MCF 10A (cell line): ENCODE measurements at regions not wholly inside any gene's neighbourhood (a gene's known extent, or its start where the extent isn't known, plus 50 kb on each side); places are given as distances from the start of the nearest gene placed in this dataset.

Experiments
- BruUV-seq: library from RNA; stranded (reverse); fragments of 400-500 nt; replicated peaks from 2 replicates; lab custom pipeline; 2021; lab: Mats Ljungman, UMichigan
- CTCF ChIA-PET: fragments of 300-600 bp; sonication (Branson Sonifier 250); formaldehyde crosslinking; extraction: SDS; loops from one replicate; lab custom pipeline; 2021; ENCODE audit warnings: antibody characterized with exemption, inconsistent platforms; lab: Yijun Ruan, JAX
- POLR2A ChIA-PET: fragments of 300-600, 350-650 bp; sonication (Branson Sonifier 250); formaldehyde crosslinking; extraction: SDS; loops from one replicate; lab custom pipeline; 2020; ENCODE audit warnings: antibody characterized with exemption, inconsistent platforms; lab: Yijun Ruan, JAX
- DNase-seq: peaks from one replicate; pipeline ENCODE4 v3.0.0-alpha.2; 2018; ENCODE audit not compliant: unreplicated experiment
- H3K27ac Mint-ChIP-seq: one replicate; pipeline ENCODE4 v1.8.0; 2022; ENCODE audit warnings: mild to moderate bottlenecking, low read depth, mixed read lengths; ENCODE audit not compliant: unreplicated experiment
- H3K27me3 Mint-ChIP-seq: one replicate; pipeline ENCODE4 v1.8.0; 2022; ENCODE audit warnings: mixed read lengths; ENCODE audit not compliant: insufficient read depth, unreplicated experiment
- H3K36me3 Mint-ChIP-seq: one replicate; pipeline ENCODE4 v1.8.0; 2022; ENCODE audit warnings: mild to moderate bottlenecking, moderate library complexity, mixed read lengths; ENCODE audit not compliant: insufficient read depth, unreplicated experiment
- H3K4me1 Mint-ChIP-seq: one replicate; pipeline ENCODE4 v1.8.0; 2022; ENCODE audit warnings: mixed read lengths; ENCODE audit not compliant: insufficient read depth, unreplicated experiment
- H3K4me3 Mint-ChIP-seq: one replicate; pipeline ENCODE4 v1.8.0; 2022; ENCODE audit warnings: mild to moderate bottlenecking, moderate library complexity, mixed read lengths; ENCODE audit not compliant: unreplicated experiment
- H3K9me3 Mint-ChIP-seq: one replicate; pipeline ENCODE4 v1.8.0; 2022; ENCODE audit warnings: mixed read lengths; ENCODE audit not compliant: unreplicated experiment
- intact Hi-C: fragments of 100-400 bp; cut with micrococcal nuclease; formaldehyde crosslinking; loops from 2 replicates; pipeline ENCODE4 v1.14.1; 2022
- TF ChIP-seq, protein P1 (sequence below): fragments of 200-600 bp; IDR thresholded peaks from one replicate; pipeline ENCODE4 v1.8.0; 2022; ENCODE audit warnings: antibody characterized with exemption, mild to moderate bottlenecking; ENCODE audit not compliant: unreplicated experiment

- Mint-ChIP-seq H3K27me3 (peaks cover 18% of the 10 kb centered on the region), H3K9me3 (peaks cover under 1% of the 10 kb centered on the region), H3K27ac (no peak overlapping the region), H3K4me1 (no peaks in the 10 kb centered on the region), H3K4me3 (no peak overlapping the region), H3K36me3 (no peaks in the 10 kb centered on the region)
- no TSS peak for BruUV-seq
- CTCF ChIA-PET: interaction anchor here (0.7 kb wide), 1 partner anchor 12 kb away, joined by 3 read pairs; no protein-coding TSS in a partner anchor
- TF ChIP-seq, protein P1, sequence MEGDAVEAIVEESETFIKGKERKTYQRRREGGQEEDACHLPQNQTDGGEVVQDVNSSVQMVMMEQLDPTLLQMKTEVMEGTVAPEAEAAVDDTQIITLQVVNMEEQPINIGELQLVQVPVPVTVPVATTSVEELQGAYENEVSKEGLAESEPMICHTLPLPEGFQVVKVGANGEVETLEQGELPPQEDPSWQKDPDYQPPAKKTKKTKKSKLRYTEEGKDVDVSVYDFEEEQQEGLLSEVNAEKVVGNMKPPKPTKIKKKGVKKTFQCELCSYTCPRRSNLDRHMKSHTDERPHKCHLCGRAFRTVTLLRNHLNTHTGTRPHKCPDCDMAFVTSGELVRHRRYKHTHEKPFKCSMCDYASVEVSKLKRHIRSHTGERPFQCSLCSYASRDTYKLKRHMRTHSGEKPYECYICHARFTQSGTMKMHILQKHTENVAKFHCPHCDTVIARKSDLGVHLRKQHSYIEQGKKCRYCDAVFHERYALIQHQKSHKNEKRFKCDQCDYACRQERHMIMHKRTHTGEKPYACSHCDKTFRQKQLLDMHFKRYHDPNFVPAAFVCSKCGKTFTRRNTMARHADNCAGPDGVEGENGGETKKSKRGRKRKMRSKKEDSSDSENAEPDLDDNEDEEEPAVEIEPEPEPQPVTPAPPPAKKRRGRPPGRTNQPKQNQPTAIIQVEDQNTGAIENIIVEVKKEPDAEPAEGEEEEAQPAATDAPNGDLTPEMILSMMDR: no peak
- intact Hi-C loops: no loop called here
- no peak for DNase-seq
- POLR2A ChIA-PET: no interaction called here
These were observed 87.2 kb upstream of the CTBP2 start for GRCh38 chr10:125247576-125247975.

DNA sequence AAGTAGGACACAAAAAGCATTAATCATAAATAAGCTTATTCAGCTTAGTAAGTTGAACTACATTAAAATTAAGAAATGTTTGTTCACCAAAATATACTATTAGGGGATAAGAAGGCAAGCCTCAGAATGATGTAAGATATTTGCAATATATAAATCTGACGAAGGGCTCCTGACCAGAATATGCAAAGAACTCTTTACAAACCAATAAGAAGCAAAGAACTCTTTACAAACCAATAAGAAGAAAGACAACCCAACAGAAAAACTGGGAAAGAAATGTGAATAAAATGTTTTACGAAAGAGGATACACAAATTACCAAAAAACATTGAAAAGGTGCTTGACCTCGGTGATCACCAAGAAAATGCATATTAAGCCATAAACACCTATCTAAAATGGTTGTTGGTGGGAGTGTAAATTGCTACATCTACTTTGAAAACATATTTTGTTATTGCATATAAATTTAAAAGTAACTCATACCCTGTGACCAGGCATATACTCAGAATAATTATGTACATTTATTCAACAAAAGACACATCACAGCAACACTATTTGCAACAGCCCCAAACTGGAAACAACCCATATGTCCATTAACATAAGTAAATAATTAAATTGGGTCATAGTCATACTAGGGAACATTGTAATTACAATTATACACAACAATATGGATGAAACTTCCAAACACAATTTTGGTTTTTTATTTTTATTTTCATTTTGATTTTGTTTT lies 83.3 kb upstream of the CTBP2 start:
- intact Hi-C loops: no loop called here
- TF ChIP-seq, protein P1: no peak
- Mint-ChIP-seq H3K4me1 (no peaks in the 10 kb centered on the region), H3K36me3 (no peaks in the 10 kb centered on the region), H3K4me3 (no peak overlapping the region), H3K27me3 (peaks cover 18% of the 10 kb centered on the region), H3K9me3 (peaks cover 8% of the 10 kb centered on the region), H3K27ac (no peak overlapping the region)
- no TSS peak for BruUV-seq
- no peak for DNase-seq
- ChIA-PET CTCF (no interaction called here), POLR2A (no interaction called here)

- no TSS peak for BruUV-seq
- H3K27me3 Mint-ChIP-seq: no peaks in the 10 kb centered on the region
- DNase-seq: no peak
- intact Hi-C loops: loop anchor here (10.0 kb wide), 1 partner anchor 194 kb away; no protein-coding TSS in a partner anchor
- CTCF ChIA-PET: no interaction called here
- no peak overlapping the region for H3K4me3 Mint-ChIP-seq
- peaks cover 19% of the 10 kb centered on the region for H3K9me3 Mint-ChIP-seq
- TF ChIP-seq, protein P1: no peak
- H3K27ac Mint-ChIP-seq: no peak overlapping the region
- no peaks in the 10 kb centered on the region for H3K4me1 Mint-ChIP-seq
- POLR2A ChIA-PET: no interaction called here
- no peaks in the 10 kb centered on the region for H3K36me3 Mint-ChIP-seq
These were observed 78.3 kb upstream of the CTBP2 start for GRCh38 chr10:125238682-125239081.

- no peak overlapping the region for H3K4me3 Mint-ChIP-seq
- CTCF ChIA-PET: interaction anchor here (0.7 to 0.9 kb wide), 2 partner anchors 11 to 19 kb away, joined by 3 read pairs; no protein-coding TSS in a partner anchor
- H3K9me3 Mint-ChIP-seq: peaks cover 19% of the 10 kb centered on the region
- TF ChIP-seq, protein P1: no peak
- BruUV-seq: no TSS peak
- H3K4me1 Mint-ChIP-seq: peaks cover 13% of the 10 kb centered on the region
- H3K27ac Mint-ChIP-seq: no peak overlapping the region
- DNase-seq: no peak
- peaks cover 6% of the 10 kb centered on the region for H3K36me3 Mint-ChIP-seq
- intact Hi-C loops: loop anchor here (10.0 kb wide), 1 partner anchor 191 kb away; no protein-coding TSS in a partner anchor
- POLR2A ChIA-PET: no interaction called here
- no peaks in the 10 kb centered on the region for H3K27me3 Mint-ChIP-seq
These were observed 75.7 kb upstream of the CTBP2 start for GRCh38 chr10:125236091-125236490.
